ENCODE measurements at regions not wholly inside any gene's neighbourhood (a gene's known extent, or its start where the extent isn't known, plus 50 kb on each side); places are given as distances from the start of the nearest gene placed in this dataset.

- POLR2A ChIA-PET (ENCODE audit: partially characterized antibody), result no interaction called here
- no peak for TF ChIP-seq SP2 (IDR thresholded peaks at IDR 0.05; ENCODE audit: low read length)
- no peak for TF ChIP-seq CTCF (IDR thresholded peaks at IDR 0.05; ENCODE audit: control extremely low read depth in 1 of 3, insufficient read depth in 1 of 3, low read depth in 1 of 3, low read length in 3 of 3)
- no peak for TF ChIP-seq MAFK (IDR thresholded peaks at IDR 0.05; ENCODE audit: low read depth, low read length)
- TF ChIP-seq SAP30 (IDR thresholded peaks at IDR 0.05; ENCODE audit: insufficient read depth, insufficient replicate concordance, low read length), result no peak
- TF ChIP-seq RAD21 (IDR thresholded peaks at IDR 0.05 in 1 of 2, conservative IDR thresholded peaks at IDR 0.05 in 1 of 2; ENCODE audit: low read depth in 2 of 2, low read length in 2 of 2), result no peak
- TF ChIP-seq HDAC6 (IDR thresholded peaks at IDR 0.05; ENCODE audit: low read depth, low read length), result no peak
- no peak for TF ChIP-seq EP300 (IDR thresholded peaks at IDR 0.05; ENCODE audit: borderline replicate concordance in 1 of 2, low read depth in 2 of 2, low read length in 2 of 2)
- TF ChIP-seq KDM4A (IDR thresholded peaks at IDR 0.05; ENCODE audit: low read depth, low read length, severe bottlenecking), result no peak
These were observed 1088.6 kb upstream of the C9orf72 start for GRCh38 chr9:28661853-28662252.

More at GRCh38 chr9:28661853-28662252, 1088.6 kb upstream of the C9orf72 start:
- no peak overlapping the region for H3K4me3 ChIP-seq (ENCODE audit: extremely low read depth in 1 of 4, insufficient read depth in 2 of 4, low read depth in 3 of 4, low read length in 4 of 4)
- H3K27me3 ChIP-seq (replicated peaks in 1 of 4; ENCODE audit: control insufficient read depth in 3 of 4, extremely low read depth in 1 of 4, insufficient read depth in 3 of 4, low read length in 3 of 4), result no peaks in the 10 kb centered on the region
- H4K8ac ChIP-seq (ENCODE audit: extremely low read depth, insufficient read depth, low read length), result no peak overlapping the region
- H3K4ac ChIP-seq (replicated peaks; ENCODE audit: insufficient read length, low read depth, low read length), result no peak overlapping the region
- no peak overlapping the region for H3K9ac ChIP-seq (replicated peaks in 1 of 4; ENCODE audit: extremely low read depth in 1 of 4, low read depth in 3 of 4, low read length in 3 of 4)
- no peak overlapping the region for H2BK20ac ChIP-seq (ENCODE audit: low read length)
- H3K23me2 ChIP-seq (ENCODE audit: low read depth, low read length), result no peaks in the 10 kb centered on the region
- H3K23ac ChIP-seq (ENCODE audit: insufficient read length), result no peak overlapping the region
- H3K4me2 ChIP-seq (ENCODE audit: insufficient read depth in 1 of 2, low read depth in 2 of 2, low read length in 2 of 2), result no peak overlapping the region
- FAIRE-seq (no peak), DNase-seq (ENCODE audit: low read depth in 1 of 2, low spot score in 2 of 2) (no peak)
- no peaks in the 10 kb centered on the region for H4K20me1 ChIP-seq (replicated peaks in 1 of 2; ENCODE audit: control insufficient read depth in 1 of 2, insufficient read depth in 2 of 2, low read length in 2 of 2)
- H3K18ac ChIP-seq (ENCODE audit: extremely low read depth, low read length), result no peak overlapping the region
- no peak overlapping the region for H2AFZ ChIP-seq (ENCODE audit: low read length)
- H3K4me1 ChIP-seq (replicated peaks in 1 of 4; ENCODE audit: control insufficient read depth in 3 of 4, insufficient read depth in 4 of 4, low read length in 3 of 4), result no peaks in the 10 kb centered on the region
- no peaks in the 10 kb centered on the region for H3K36me3 ChIP-seq (ENCODE audit: control insufficient read depth in 2 of 4, insufficient read depth in 4 of 4, low read length in 3 of 4)
- WGBS, 2 experiments (ENCODE audit: extremely low coverage in 1 of 2, insufficient coverage in 1 of 2, insufficient read length in 1 of 2, insufficient replicate concordance in 2 of 2, low coverage in 1 of 2, low lambda C conversion rate in 2 of 2, missing lambda C conversion rate in 1 of 2), result 93% methylated on average over 3 of the region's 3 CpGs; no CpG with 5 or more reads in 1 of the 2 experiments
- H3K79me1 ChIP-seq (ENCODE audit: low read depth, low read length), result no peaks in the 10 kb centered on the region
- no peak overlapping the region for H2BK5ac ChIP-seq (ENCODE audit: low read depth, low read length)
- CTCF ChIA-PET (ENCODE audit: partially characterized antibody), result no interaction called here
- no peak overlapping the region for H2BK15ac ChIP-seq (ENCODE audit: low read length)
- no peak overlapping the region for H2BK120ac ChIP-seq (replicated peaks; ENCODE audit: low read depth, low read length)
- no peak overlapping the region for H2BK12ac ChIP-seq (ENCODE audit: low read depth, low read length)
- H3K27ac ChIP-seq (ENCODE audit: low read depth, low read length), result no peak overlapping the region
- no peak overlapping the region for H3K56ac ChIP-seq (replicated peaks; ENCODE audit: insufficient read length, low read depth, low read length)
- H3K9me3 ChIP-seq (ENCODE audit: insufficient read depth in 2 of 2, low read depth in 1 of 2, low read length in 1 of 2), result no peaks in the 10 kb centered on the region
- H3K79me2 ChIP-seq (ENCODE audit: control insufficient read depth in 1 of 2, insufficient read depth in 2 of 2, low read length in 2 of 2), result no peaks in the 10 kb centered on the region
- H3K14ac ChIP-seq (ENCODE audit: insufficient read length), result no peak overlapping the region
- no peak overlapping the region for H2AK5ac ChIP-seq (ENCODE audit: low read depth, low read length)
- H4K5ac ChIP-seq (ENCODE audit: insufficient read length, low read depth, low read length), result no peak overlapping the region
- H4K91ac ChIP-seq (replicated peaks; ENCODE audit: insufficient read length, low read length), result no peak overlapping the region
